HG03025 (cell line): ENCODE measurements at regions not wholly inside any gene's neighbourhood (a gene's known extent, or its start where the extent isn't known, plus 50 kb on each side); places are given as distances from the start of the nearest gene placed in this dataset.
"Not testable (repeated sequence)": the region's sequence is repeated elsewhere in the genome, so short reads cannot be mapped to it uniquely, and the experiment has no call there.

Experiments
- ATAC-seq: cut with Tn5 transposase; IDR thresholded peaks from one replicate; pipeline ENCODE4 v1.9.1; 2021; ENCODE audit warnings: mild to moderate bottlenecking, moderate library complexity; ENCODE audit not compliant: unreplicated experiment, low FRiP score

DNA sequence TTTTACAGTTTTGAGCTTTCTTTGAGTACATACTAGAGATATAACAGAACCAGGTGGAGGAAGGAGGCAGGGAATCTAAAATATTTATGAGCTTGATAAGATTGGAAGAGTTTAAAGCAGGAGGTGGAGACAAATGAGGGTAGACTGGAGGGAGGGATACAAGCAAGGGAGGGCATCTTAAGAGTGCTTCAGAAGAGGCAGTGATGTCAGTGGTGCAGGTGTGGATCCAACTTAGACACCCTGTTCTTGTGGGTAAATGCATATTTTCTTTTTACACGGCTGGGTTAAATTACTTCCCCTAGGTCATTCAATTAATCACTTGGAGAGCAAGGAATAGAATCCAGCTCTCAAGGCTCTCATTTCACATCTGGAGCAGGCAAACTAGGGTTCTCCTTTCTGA lies 146.1 kb upstream of the LRIG3 start:
- no peak for ATAC-seq

DNA sequence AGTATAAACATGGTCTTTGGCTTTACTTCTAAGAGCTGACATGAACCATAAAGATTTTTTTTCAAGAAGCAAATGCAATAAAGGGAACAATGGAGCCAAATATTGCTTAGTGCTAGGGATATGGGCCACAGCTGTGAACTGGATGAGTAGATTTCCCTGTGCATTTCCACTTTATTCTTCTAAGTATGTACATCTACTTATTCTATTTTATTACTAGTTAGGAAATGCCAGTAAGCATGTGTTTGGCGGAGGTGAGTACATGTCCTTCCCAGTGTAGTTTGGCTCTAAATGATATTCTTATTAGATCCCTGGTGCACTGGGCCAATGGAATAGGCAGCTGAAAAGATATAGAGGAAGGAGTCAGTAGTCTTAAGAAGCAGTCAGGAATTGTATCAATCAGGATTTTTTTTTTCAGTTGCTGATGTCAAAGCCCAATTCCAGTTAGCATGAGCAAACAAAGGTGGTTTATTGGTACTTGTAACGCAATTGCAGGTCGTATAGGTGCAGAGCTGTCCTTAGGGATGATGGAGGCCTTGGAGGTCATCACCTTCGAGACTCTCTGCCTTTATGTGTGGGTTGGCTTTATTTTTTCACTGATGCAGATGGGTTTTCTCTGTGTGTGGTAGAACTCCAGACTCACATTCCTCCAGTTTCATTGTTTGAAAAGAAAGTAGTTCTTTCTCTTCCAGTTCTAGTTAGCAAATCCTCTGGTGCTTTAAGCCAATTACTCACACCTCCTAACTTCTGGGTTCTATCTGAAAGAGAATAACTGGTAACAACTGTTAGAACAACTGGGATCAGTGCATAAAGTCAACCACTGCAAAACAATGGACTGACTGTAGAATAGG lies 139.0 kb upstream of the LRIG3 start:
- no peak for ATAC-seq

DNA sequence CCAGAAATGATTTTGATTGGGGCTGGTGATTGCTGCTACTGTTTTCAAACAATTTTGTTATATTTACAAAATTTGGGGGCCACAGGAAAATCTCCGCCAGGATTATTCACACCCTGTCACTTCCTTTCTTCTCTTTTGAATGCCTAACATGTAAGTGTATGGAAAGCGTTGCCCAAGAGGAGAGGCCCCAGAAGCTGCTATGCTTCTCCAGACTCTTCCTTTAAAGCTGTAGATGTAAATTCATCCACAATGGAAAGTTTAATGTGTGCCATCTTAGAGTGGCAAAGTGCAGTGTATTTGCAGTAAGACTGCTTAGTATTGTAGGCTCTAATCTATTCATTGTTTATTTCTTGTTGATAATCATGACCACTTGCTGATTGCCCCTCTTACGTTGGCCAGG lies 136.7 kb upstream of the LRIG3 start:
- no peak for ATAC-seq

DNA sequence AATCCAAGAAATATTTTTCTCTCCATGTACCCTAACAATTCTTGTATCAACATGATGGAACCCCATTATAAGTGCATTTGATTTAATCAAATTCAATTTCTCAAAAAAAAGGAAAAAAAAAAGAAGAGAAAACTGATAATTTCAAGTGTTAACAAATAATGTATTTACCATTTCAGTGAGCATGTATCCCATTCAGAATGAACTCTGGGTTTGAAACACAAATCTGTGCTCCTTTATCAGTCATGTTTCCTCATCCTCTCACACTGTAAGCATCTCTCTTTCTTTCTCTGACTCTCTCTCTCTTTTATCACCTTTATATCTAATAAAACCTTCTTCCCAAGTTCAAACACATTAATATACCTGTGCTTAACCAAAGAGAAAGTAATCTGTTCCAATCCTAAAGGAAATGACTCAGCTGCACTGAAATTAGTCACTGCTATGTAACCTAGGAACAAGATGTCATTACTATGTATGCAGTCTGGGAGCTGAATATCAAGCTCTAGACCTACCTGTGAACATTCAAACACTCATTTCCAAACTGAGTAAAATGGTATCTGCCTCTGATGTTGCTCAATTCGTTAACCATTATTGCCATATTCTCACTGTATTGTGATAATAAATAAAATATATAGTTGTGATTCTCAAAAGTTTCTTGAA lies 135.0 kb upstream of the LRIG3 start:
- ATAC-seq = no peak

DNA sequence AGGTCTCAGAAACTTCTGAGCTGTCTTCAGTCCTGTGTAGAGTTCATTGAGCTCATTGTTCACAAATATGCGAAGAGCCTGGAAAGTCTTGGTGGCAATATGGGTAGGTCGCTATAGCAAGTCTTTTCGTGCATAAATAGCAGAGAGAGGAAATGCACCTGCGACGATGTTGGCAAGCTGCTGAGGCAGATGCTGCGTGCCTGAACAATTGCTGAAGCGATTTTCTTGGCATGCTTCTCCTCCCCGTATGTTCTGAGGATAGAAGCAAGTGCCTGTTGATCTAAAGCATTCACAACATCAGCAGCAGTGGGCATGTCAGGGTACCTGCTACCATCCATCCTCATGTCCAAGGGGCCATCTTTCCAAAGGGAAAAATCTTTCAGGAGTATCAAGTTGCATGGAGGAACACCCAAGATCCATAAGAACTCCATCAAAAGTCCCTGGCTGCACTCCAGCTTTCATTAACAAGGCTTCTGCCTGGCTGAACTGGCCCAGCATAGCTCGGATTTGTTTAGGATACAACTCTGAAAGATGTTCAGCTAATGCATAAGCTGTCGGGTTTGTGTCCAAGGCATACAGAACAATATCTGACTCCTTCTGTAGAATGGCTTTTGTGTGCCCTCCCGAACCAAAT lies 133.1 kb upstream of the LRIG3 start:
- not testable (repeated sequence) for ATAC-seq

DNA sequence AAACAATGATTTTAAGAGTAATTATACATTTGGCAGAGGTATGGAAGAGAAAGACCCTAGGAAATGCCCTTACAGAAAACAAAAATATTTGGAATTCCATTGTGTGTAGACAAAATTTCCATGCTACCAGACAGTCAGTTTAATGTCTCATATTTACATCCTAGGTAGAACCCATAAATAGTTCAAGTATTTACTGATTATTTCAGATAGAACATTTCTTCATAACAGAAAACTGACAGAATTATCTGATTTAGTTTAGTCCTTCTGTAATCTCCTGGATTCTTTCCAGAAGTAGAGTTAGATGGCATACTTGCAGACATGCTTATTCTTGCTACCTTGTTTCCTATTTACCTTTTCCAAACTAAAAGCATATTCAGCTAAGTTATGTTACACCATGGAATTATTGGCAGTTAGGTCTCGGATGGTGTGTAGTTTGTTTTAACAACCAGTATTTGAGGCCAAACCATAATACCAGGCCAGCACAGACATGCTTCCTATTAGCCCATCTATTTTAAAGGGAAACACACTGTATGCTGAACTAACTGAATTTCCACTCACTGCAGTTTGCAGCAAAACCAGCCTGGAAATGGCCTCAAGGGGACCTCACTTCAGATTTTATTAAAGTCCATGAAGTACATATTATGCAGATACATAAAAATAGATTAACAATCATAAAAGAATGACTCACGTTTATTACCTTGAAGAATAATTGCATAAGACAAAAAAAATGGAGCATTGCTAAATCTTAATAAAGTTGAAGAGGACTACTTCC lies 126.6 kb upstream of the LRIG3 start:
- ATAC-seq = no peak

DNA sequence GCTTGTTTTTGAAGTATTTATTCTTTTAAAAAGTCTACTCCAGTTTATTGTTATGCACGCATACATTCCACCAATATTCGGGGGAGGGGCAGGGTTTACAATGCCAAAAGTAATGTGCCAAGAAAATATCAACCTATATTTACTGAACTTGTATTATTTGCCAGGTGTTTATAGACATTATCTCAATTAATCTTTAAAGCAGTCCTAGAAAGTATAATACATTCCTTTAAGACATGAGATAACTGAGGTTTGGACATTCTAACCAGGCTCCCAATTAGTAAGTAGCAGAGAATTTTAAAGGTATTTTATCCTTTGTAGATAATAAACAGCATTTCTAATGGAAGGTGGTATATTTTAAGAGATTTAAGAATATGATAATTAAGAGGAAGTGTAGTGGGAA lies 124.5 kb upstream of the LRIG3 start:
- no peak for ATAC-seq

DNA sequence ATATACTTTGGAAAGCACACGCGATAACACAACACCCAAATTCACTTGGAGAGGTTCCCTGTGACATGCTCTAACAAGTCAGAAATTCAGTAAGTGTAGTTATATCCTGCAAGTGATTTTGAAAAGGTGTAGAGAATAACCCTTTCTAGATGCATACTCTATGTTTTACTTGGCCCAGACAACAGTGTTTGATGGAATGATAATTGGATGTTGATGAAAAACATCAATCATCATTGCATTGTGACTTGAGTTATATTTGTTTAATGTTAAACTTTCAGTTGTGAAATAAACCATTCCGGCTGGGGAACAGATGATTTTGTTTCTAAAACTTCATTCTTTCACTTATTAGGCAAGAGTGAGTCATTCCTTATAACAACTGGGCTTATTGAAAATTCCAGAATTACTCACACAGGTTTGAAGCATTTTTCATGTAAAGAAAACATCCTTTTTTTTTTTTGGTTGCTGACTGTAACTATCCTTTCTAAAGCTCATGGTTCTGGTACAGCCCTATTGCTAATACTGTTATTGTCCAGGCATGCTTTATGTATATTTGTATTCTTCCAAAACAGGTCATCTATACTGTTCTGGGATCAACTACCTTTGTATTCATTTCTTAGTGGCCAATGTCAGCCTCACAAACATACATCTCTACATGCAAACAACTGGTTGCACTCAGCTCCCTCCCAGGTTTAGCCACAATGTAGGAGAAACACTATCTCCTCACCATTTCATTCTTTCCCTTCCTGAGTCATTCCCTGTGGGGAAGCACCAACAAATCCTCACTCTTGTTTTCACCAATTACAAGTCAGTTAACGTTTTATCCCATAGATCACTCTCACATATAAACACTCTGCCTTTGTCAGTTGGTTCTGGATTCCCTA lies 121.2 kb upstream of the LRIG3 start:
- no peak for ATAC-seq

DNA sequence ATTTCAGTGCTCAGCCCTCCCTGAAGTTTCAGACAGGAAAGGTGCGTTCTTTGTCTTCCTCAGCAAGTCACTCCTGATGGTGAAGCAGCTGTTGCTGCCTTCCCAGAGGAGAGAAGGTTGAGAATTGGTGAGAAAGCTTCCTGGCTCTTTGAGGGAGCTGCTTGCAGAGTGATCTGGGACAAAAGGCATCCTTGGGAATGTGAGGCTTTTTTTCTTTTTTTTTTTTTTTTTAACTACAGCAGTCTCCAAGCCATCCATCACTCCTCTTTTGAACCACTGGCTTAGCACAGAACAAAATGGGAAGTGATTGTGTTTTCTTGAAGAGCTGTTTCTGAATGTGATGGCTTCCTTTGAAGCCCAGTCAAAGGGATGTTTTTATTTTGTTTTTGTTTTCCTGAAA lies 120.4 kb upstream of the LRIG3 start:
- ATAC-seq = no peak

DNA sequence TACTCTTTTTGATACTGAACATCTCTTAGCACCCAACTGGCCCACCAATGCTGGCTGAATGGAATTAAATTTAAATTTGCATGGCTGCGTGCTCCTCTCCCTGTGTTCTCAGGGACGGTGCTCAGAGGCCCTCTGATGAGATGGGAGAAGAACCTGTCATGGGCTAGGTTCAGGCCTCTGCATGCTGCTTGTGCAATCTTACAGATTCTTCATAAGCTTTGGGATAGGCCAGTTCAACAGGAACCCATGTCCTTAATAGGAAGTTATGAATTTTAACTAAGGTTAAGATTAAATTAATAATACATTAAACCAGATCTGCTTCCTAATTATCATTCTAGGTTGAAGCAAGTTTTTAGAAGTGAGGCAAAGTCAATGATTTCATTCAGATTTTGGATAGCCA lies 119.7 kb upstream of the LRIG3 start:
- ATAC-seq = no peak

DNA sequence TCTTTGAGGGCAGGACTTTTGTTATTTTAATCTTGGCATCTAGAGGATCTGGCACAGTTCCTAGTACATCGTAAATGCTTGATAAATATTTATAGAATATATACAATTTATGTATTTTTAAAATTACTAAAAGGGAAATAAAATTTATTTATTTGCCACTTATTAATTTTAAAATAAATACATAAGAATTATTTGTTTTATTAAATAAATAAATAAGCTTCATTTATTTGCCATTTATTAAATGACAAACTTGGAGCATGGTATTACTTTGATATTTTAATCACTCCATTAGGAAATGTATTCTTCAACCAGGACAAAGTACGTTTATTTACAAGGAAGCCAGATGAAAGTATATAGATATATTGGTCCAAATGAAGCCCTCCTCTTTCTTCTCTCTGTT lies 118.7 kb upstream of the LRIG3 start:
- no peak for ATAC-seq

DNA sequence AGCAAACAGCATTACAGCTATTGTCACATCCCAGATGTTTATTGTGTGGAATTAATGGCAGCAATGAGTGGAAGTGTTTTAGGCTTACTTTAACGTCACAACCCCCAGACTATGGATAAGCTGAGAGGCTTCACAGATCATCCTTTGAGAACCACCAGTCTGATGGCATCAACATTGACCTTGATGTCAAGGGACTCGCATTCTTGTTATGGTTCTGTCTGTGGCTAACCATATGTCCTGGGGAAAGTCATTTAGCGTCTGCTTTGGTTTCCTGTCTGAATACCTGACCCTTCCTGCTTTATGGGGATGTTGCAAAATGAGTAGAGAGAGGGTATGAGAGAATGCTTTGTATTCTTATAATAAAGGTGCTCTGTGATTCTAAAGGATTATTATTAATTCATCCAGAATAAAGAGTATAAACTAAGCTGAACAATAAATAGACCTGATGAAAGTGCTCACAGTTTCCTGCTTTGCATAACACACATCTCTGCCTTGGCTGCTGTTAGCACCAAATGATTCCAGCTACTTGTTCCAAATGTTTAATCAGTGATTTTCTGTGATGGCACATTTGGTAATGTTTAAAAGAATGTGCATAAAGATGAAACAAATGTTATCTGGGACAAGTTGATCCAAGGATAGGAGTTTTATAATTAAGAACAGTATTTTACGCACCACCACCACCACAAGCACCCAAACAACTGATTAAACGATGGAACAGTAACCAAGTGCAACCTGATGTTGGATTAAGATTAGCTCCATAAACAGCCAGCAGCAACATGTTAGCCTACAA lies 116.9 kb upstream of the LRIG3 start:
- ATAC-seq = no peak

DNA sequence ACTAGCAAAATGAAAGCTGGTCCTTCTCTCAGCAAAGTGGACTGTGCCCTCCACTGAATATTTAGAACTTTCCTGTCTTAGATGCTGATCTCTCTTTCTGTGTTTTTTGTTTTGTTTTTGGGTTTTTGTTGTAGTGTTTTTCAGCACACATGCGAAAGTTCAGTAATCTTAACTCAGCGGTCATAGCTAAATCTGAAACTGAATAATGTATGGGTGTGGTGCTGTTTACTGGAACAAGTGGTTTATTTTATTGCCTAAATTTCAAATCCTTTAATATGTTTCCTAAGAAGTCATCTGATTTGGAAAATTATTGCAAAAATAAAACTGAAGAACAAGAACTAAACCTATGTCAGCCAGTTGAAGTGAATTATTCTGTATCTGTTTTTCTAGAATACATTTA lies 116.0 kb upstream of the LRIG3 start:
- ATAC-seq = no peak

DNA sequence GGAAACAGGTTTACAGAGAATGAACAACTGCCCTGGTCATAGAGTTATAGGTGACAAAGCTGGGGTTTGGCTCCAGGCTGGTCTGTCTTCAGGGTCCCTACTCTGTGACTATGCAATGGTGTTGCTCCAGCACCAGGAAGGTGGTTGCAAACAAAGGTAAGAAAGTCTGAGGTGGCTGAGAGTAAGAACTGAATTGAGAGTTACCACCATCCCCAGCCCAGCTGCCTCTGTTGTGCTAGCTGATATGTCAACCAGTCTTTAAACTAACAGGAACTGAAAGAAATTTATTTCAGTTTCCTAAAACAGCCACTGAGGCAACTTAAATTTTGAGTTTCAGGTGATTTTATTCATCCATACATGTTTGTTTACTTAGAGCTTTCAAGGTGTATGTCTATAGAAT lies 111.0 kb upstream of the LRIG3 start:
- ATAC-seq = no peak

DNA sequence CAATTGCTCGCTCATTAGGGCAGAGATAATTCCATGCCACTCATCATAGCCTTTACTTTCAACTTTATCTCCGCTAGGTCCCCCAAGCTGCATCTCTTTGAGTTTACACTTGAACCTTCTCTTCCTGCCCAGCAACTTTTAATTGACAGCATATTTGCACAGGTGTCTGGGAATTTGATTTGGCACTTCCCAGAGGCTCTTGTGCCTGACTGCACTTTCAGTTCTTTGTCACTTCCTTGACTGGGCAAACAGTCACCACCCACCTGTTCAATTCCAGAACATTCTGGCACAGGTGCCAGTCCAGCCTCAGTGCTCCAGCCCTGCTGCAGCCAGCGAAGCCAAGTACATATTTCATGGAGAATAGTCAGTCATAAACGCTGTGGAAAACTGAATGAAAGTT lies 110.1 kb upstream of the LRIG3 start:
- ATAC-seq = no peak

DNA sequence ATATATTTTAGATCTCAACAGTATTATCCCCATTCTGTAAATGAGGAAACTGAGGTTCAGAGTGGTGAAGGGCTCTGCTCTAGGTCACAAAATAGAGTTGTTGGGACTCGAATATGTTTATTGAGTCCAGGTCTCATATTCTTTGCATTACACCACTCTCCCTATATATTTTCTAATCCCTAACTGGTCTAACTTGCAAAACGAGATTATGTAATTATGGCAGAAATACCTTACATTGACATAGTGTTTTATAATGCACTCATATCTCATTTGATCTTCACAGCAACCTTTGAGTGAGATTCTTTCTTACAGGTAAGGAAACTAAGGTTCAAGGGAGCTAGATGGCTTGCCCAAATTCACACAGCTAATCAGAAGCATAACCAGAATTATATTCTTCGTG lies 106.9 kb upstream of the LRIG3 start:
- ATAC-seq = no peak

DNA sequence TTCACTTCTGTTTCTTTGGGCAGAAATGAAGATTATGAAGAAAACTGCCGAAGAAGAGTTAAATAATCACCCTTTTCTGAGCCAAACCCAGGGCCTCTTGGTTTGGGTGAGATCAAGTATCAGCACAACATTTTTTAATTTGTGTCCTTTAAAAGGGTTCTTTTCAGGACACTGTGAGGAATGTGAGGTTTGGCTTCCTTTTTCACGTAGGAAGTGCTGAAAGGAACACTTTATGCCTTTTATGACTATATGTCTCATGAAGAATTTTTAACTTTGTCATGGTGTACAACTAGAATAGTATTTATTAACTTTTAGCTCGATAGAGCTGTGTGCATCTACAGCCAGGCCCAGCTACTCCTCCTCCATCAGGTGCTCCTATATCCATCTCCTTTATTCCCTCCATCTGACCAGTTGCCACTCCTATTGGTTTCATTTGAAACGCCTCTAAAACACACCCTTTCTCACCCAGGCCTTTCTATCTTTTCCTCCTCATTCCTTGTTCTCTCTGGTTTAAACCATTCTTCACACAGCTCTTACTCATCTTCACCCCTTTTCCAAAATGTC lies 103.6 kb upstream of the LRIG3 start:
- no peak for ATAC-seq

DNA sequence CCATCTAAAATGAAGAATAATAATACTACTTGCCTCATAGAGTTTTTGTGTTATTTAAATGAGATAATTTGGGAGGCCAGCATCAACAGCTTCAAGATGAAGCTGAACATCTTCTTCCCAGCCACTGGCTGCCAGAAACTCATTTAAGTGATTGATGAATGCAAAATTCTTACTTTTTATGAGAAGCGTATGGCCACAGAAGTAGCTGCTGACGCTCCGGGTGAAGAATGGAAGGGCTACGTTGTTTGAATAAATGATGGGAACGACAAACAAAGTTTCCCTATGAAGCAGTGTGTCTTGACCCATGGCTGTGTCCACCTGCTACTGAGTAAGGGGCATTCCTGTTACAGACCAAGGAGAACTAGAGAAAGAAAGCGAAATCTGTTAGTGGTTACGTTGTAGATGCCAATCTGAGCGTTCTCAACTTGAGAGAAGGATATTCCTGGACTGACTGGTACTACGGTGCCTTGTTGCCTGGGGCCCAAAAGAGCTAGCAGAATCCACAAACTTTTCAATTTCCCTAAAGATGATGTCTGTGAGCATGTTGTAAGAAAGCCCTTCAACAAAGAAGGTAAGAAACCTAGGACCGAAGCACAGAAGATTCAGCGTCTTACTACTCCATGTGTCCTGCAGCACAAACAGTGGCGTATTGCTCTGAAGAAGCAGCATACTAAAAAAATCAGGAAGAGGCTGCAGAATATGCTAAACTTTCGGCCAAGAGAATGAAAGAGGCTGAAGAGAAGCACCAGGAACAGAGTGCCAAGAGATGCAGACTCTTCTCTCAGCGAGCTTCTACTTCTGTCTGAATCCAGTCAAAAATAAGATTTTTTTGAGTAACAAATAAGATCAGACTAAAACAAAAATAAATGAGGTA lies 100.0 kb upstream of the LRIG3 start:
- no peak for ATAC-seq
